ENCODE measurements at regions not wholly inside any gene's neighbourhood (a gene's known extent, or its start where the extent isn't known, plus 50 kb on each side); places are given as distances from the start of the nearest gene placed in this dataset.
"Not testable (repeated sequence)": the region's sequence is repeated elsewhere in the genome, so short reads cannot be mapped to it uniquely, and the experiment has no call there.

GRCh38 chr1:82143108-82143833 is 342.5 kb downstream of the ADGRL2 start:
- no peaks in the 10 kb centered on the region for H3K27me3 ChIP-seq
- TF ChIP-seq, protein P1, sequence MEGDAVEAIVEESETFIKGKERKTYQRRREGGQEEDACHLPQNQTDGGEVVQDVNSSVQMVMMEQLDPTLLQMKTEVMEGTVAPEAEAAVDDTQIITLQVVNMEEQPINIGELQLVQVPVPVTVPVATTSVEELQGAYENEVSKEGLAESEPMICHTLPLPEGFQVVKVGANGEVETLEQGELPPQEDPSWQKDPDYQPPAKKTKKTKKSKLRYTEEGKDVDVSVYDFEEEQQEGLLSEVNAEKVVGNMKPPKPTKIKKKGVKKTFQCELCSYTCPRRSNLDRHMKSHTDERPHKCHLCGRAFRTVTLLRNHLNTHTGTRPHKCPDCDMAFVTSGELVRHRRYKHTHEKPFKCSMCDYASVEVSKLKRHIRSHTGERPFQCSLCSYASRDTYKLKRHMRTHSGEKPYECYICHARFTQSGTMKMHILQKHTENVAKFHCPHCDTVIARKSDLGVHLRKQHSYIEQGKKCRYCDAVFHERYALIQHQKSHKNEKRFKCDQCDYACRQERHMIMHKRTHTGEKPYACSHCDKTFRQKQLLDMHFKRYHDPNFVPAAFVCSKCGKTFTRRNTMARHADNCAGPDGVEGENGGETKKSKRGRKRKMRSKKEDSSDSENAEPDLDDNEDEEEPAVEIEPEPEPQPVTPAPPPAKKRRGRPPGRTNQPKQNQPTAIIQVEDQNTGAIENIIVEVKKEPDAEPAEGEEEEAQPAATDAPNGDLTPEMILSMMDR (IDR thresholded peaks at IDR 0.05) = no peak
- no peak for TF ChIP-seq POLR2A (IDR thresholded peaks at IDR 0.05)
- no peak overlapping the region for H3K27ac ChIP-seq
- no peak for DNase-seq
- no peak overlapping the region for H3K4me3 ChIP-seq
- H3K4me1 ChIP-seq = no peaks in the 10 kb centered on the region
- H3K36me3 ChIP-seq = no peaks in the 10 kb centered on the region
- no peaks in the 10 kb centered on the region for H3K9me3 ChIP-seq

DNA sequence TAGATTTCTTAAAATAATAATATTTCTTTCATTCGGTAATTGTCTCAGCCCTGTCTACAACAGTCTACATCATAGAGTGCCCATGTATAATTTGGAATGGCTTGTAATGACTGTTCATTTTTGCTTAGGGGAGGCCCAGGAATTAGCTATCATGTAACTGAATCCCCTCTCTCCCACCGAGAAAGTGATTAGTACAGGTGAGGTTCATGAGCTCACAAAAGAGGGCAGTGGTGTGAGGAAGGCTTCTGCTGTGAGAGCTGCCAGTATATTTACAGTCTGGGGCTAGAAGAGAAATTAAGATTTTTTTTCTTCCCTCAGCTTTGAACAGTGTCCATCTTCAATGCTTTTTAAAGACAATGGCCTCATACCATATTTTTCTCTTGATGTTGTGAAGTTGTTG is 340.7 kb downstream of the ADGRL2 start:
- Histone ChIP-seq H3K4me3 (no peak overlapping the region), H3K27ac (no peak overlapping the region), H3K9me3 (no peaks in the 10 kb centered on the region), H3K27me3 (no peaks in the 10 kb centered on the region), H3K4me1 (no peaks in the 10 kb centered on the region), H3K36me3 (no peaks in the 10 kb centered on the region)
- TF ChIP-seq, protein P1 (IDR thresholded peaks at IDR 0.05) = no peak
- TF ChIP-seq POLR2A (IDR thresholded peaks at IDR 0.05) = no peak
- no peak for DNase-seq

DNA sequence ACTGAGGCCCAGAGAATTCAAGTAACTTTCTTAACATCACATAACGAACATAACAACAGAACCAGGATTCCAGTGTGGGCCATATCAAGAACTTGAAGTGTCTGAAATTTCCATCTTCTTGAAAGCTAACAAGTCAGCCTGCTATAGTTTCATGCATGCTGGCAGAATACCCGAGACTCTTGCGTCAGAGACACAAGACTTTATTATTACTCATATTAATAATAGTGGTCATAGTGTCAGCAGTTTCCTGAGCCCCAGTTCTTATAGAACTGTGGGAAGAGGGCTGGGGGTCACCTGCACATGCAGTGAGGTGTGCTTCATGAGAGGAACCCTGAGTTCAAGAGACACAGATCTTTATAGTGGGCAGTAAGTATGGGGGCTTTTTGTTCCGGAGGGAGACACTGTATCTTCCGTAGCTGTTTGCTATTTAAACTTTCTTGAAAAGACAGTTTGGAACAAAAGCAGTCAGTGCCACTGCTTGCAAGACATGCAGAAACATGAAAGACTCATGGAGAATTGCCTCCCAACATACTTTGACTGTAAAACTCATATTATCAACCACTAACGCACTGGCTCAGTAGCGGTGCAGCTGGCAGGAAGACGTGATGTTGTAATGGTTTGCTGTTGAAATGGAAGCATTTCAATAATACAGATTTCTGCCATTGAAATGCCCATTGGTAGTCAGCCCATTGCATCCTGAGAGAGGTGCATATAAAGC is 339.2 kb downstream of the ADGRL2 start:
- H3K27ac ChIP-seq = no peak overlapping the region
- no peak overlapping the region for H3K4me3 ChIP-seq
- H3K36me3 ChIP-seq = no peaks in the 10 kb centered on the region
- H3K27me3 ChIP-seq = no peaks in the 10 kb centered on the region
- TF ChIP-seq POLR2A (IDR thresholded peaks at IDR 0.05) = no peak
- TF ChIP-seq, protein P1 (IDR thresholded peaks at IDR 0.05) = no peak
- no peaks in the 10 kb centered on the region for H3K9me3 ChIP-seq
- H3K4me1 ChIP-seq = no peaks in the 10 kb centered on the region
- no peak for DNase-seq

DNA sequence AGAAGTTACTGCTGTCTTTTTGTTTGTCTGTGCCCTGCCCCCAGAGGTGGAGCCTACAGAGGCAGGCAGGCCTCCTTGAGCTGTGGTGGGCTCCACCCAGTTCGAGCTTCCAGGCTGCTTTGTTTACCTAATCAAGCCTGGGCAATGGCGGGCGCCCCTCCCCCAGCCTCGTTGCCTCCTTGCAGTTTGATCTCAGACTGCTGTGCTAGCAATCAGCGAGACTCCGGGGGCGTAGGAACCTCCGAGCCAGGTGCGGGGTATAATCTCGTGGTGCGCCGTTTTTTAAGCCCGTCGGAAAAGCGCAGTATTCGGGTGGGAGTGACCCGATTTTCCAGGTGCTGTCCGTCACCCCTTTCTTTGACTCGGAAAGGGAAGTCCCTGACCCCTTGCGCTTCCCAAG is 335.6 kb downstream of the ADGRL2 start:
- DNase-seq, H3K9me3 ChIP-seq, H3K4me3 ChIP-seq: not testable (repeated sequence)

DNA sequence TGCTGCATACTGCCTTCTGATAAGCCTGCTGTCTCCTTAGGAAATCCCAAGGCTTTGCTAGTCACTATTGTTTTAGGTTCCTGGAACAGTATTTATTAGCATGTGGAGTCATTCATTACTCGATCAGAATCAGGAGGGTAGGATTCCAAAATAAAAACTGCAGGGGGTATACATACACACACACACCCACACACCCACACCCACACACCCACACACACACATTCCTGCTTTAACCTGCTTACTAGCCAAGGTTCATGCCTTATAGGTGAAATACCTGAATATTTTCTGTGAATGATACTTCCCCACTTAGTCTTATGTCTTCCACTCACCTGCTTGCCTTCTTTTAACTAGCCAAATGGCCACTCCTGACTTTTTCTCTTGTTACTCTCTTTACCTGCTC is 325.1 kb downstream of the ADGRL2 start:
- H3K4me1 ChIP-seq = no peaks in the 10 kb centered on the region
- H3K9me3 ChIP-seq = no peaks in the 10 kb centered on the region
- no peak for DNase-seq

More for the DNA sequence above, 335.6 kb downstream of the ADGRL2 start:
- not testable (repeated sequence) for H3K27me3 ChIP-seq, H3K4me1 ChIP-seq, H3K27ac ChIP-seq, H3K36me3 ChIP-seq

DNA sequence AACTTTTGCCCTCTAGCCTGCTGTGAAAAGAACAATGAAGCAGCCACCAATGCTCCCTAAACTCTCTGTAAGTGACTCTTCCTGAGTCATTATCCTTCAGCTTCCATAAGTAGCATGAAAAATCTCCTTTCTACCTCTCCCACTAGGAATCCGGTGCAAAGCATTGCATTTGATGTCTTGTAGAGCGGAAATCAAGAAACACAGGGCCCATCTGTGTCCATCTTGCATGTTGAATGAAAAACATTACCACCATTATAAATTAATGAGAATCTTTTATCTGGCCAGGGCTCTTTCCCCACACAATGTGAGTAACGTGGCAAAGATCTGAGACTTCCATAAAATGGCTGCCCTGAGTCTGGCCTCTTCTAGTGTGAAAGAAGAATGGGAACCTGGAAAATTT is 324.4 kb downstream of the ADGRL2 start:
- Histone ChIP-seq H3K27me3 (no peaks in the 10 kb centered on the region), H3K4me3 (no peak overlapping the region), H3K36me3 (no peaks in the 10 kb centered on the region), H3K27ac (no peak overlapping the region), H3K9me3 (no peaks in the 10 kb centered on the region), H3K4me1 (no peaks in the 10 kb centered on the region)
- DNase-seq = no peak
- no peak for TF ChIP-seq POLR2A (IDR thresholded peaks at IDR 0.05)
- TF ChIP-seq, protein P1 (IDR thresholded peaks at IDR 0.05) = no peak

More for the DNA sequence above, 325.1 kb downstream of the ADGRL2 start:
- Histone ChIP-seq H3K27me3 (no peaks in the 10 kb centered on the region), H3K4me3 (no peak overlapping the region), H3K27ac (no peak overlapping the region), H3K36me3 (no peaks in the 10 kb centered on the region)
- TF ChIP-seq POLR2A (IDR thresholded peaks at IDR 0.05) = no peak
- TF ChIP-seq, protein P1 (IDR thresholded peaks at IDR 0.05) = no peak

Data from Peyer's patch (tissue), 4 donors.